RWPE2 (cell line): ENCODE measurements at regions not wholly inside any gene's neighbourhood (a gene's known extent, or its start where the extent isn't known, plus 50 kb on each side); places are given as distances from the start of the nearest gene placed in this dataset.
"Not testable (repeated sequence)": the region's sequence is repeated elsewhere in the genome, so short reads cannot be mapped to it uniquely, and the experiment has no call there.

ENCODE experiments used
- ATAC-seq: fragments of 200-7000 bp; cut with Tn5 transposase; 3 replicates; pipeline ENCODE4 v1.9.1; 2021; ENCODE audit warnings: low read depth
- DNase-seq: peaks from one replicate; pipeline ENCODE4 v3.0.0-alpha.2; 2020; ENCODE audit warnings: low spot score
- H3K27ac ChIP-seq: fragments of 450-650 bp; 2 replicates; pipeline ENCODE4 v1.5.1; 2017; ENCODE audit warnings: mild to moderate bottlenecking; ENCODE audit not compliant: poor library complexity, severe bottlenecking
- H3K27me3 ChIP-seq: fragments of 250-450 bp; sonication (Bioruptor Pico); 2 replicates; pipeline ENCODE4 v1.5.1; 2021; ENCODE audit warnings: mild to moderate bottlenecking, moderate library complexity; ENCODE audit not compliant: insufficient read depth, poor library complexity, severe bottlenecking
- H3K36me3 ChIP-seq: fragments of 250-450 bp; sonication (Bioruptor Pico); 2 replicates; pipeline ENCODE4 v1.5.1; 2020; ENCODE audit warnings: low read depth, mild to moderate bottlenecking, moderate library complexity
- H3K4me1 ChIP-seq: fragments of 250-450 bp; sonication (Bioruptor Pico); 2 replicates; pipeline ENCODE4 v1.5.1; 2021; ENCODE audit warnings: mild to moderate bottlenecking, moderate library complexity; ENCODE audit not compliant: insufficient read depth, poor library complexity, severe bottlenecking
- H3K4me3 ChIP-seq: fragments of 250-450 bp; sonication (Bioruptor Pico); 2 replicates; pipeline ENCODE4 v1.5.1; 2021; ENCODE audit warnings: mild to moderate bottlenecking, moderate library complexity; ENCODE audit not compliant: severe bottlenecking
- H3K9me3 ChIP-seq: fragments of 250-450 bp; sonication (Bioruptor Pico); 2 replicates; pipeline ENCODE4 v1.5.1; 2021; ENCODE audit warnings: mild to moderate bottlenecking, moderate library complexity; ENCODE audit not compliant: severe bottlenecking
- CTCF ChIP-seq: fragments of 450-650 bp; IDR thresholded peaks from one replicate; pipeline ENCODE4 v1.5.1; 2017; ENCODE audit warnings: mild to moderate bottlenecking, moderate library complexity; ENCODE audit not compliant: poor library complexity, severe bottlenecking

- Histone ChIP-seq H3K27ac (no peak overlapping the region), H3K4me1 (no peaks in the 10 kb centered on the region), H3K27me3 (no peaks in the 10 kb centered on the region), H3K9me3 (no peaks in the 10 kb centered on the region), H3K4me3 (no peak overlapping the region), H3K36me3 (no peaks in the 10 kb centered on the region)
- ATAC-seq, result peak; percentile 41; the same call in 2 of the 3 replicates
- TF ChIP-seq CTCF, result peak; percentile 72
- no peak for DNase-seq
These were observed 63.2 kb upstream of the SNX19 start for GRCh38 chr11:130979386-130979972.

GRCh38 chr11:130980071-130980862 is 64.0 kb upstream of the SNX19 start:
- Histone ChIP-seq H3K36me3 (no peaks in the 10 kb centered on the region), H3K27ac (no peak overlapping the region), H3K4me3 (no peak overlapping the region), H3K4me1 (no peaks in the 10 kb centered on the region), H3K27me3 (no peaks in the 10 kb centered on the region), H3K9me3 (no peaks in the 10 kb centered on the region)
- no peak for TF ChIP-seq CTCF
- ATAC-seq, result no peak
- no peak for DNase-seq

DNA sequence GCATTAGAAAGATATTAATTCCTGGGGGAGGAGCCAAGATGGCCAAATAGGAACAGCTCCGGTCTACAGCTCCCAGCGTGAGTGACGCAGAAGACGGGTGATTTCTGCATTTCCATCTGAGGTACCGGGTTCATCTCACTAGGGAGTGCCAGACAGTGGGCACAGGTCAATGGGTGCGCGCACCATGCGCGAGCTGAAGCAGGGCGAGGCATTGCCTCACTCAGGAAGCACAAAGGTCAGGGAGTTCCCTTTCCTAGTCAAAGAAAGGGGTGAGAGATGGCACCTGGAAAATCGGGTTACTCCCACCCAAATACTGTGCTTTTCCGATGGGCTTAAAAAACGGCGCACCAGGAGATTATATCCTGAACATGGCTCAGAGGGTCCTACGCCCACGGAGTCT is 68.0 kb upstream of the SNX19 start:
- not testable (repeated sequence) for H3K4me1 ChIP-seq, H3K27me3 ChIP-seq, H3K4me3 ChIP-seq, H3K36me3 ChIP-seq, ATAC-seq, H3K27ac ChIP-seq, DNase-seq, H3K9me3 ChIP-seq

- no peaks in the 10 kb centered on the region for H3K27me3 ChIP-seq
- DNase-seq (no peak), ATAC-seq (no peak)
- no peaks in the 10 kb centered on the region for H3K9me3 ChIP-seq
- TF ChIP-seq CTCF, result no peak
- no peaks in the 10 kb centered on the region for H3K36me3 ChIP-seq
- H3K27ac ChIP-seq, result no peak overlapping the region
- H3K4me1 ChIP-seq, result no peaks in the 10 kb centered on the region
- no peak overlapping the region for H3K4me3 ChIP-seq
These were observed 76.5 kb upstream of the SNX19 start for GRCh38 chr11:130992788-130993187.

DNA sequence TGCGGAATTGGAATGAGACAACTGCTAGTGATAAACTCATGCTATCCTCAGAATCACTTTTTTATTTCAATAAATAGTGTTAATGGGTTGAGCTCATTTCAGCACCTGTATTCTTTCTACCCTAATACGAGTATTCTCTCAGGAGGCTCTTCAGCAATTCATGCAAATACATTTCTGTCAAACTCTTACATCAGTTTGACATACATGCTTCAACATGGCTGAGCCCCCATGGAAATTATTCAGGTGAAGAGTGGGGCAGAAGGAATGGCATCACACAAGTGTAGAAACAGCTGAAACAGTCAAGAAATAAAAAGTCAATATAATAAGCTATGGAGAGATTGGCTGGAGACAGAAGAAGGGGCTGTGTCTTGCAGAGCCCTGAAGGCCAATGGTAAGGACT is 77.8 kb upstream of the SNX19 start:
- H3K27ac ChIP-seq, result no peak overlapping the region
- H3K36me3 ChIP-seq, result no peaks in the 10 kb centered on the region
- no peaks in the 10 kb centered on the region for H3K9me3 ChIP-seq
- H3K4me3 ChIP-seq, result no peak overlapping the region
- no peak for TF ChIP-seq CTCF
- peaks cover 3% of the 10 kb centered on the region for H3K4me1 ChIP-seq
- ATAC-seq (no peak), DNase-seq (no peak)
- no peaks in the 10 kb centered on the region for H3K27me3 ChIP-seq
